Spleen (tissue), 7 donors: ENCODE measurements at regions not wholly inside any gene's neighbourhood (a gene's known extent, or its start where the extent isn't known, plus 50 kb on each side); places are given as distances from the start of the nearest gene placed in this dataset.

Source experiments
- CTCF ChIP-seq, 11 experiments: fragments of 200-600 bp in 7 of 11; fragments of 450-650 bp in 4 of 11; sonication (generic) in 4 of 11; IDR thresholded peaks in 8 of 11; conservative IDR thresholded peaks in 3 of 11; 1 replicate in 7 of 11; 2 replicates in 4 of 11; pipeline versions ENCODE4 v1.4.0 to v1.8.0; 2016 to 2021; ENCODE audit warnings: antibody characterized with exemption in 11 of 11, inconsistent platforms in 4 of 11, mild to moderate bottlenecking in 1 of 11
- POLR2A ChIP-seq, 3 donors: fragments of 450-650 bp; IDR thresholded peaks; one replicate each; pipeline ENCODE4 v1.5.1; 2017; ENCODE audit warnings: antibody characterized with exemption in 3 of 3, mild to moderate bottlenecking in 1 of 3
- POLR2AphosphoS5 ChIP-seq, 3 donors: sonication (generic); formaldehyde crosslinking; IDR thresholded peaks; one replicate each; pipeline ENCODE4 v1.5.1; 2017; ENCODE audit warnings: antibody characterized with exemption in 3 of 3
- donor health status: DM: no; HTN: no; CAD: no; lungs with moderate emphysema.
- donor health status: DM: no; HTN: no; CAD: no.
- donor health status: DM: no; HTN: no; CAD: no.

GRCh38 chr20:11305406-11305805 is 612.3 kb upstream of the BTBD3 start:
- TF ChIP-seq CTCF (IDR thresholded peaks at IDR 0.05 in 8 of 11, conservative IDR thresholded peaks at IDR 0.05 in 3 of 11) (no peak), POLR2A (IDR thresholded peaks at IDR 0.05) (no peak), POLR2AphosphoS5 (IDR thresholded peaks at IDR 0.05) (no peak)
